ENCODE measurements at regions not wholly inside any gene's neighbourhood (a gene's known extent, or its start where the extent isn't known, plus 50 kb on each side); places are given as distances from the start of the nearest gene placed in this dataset.

DNA sequence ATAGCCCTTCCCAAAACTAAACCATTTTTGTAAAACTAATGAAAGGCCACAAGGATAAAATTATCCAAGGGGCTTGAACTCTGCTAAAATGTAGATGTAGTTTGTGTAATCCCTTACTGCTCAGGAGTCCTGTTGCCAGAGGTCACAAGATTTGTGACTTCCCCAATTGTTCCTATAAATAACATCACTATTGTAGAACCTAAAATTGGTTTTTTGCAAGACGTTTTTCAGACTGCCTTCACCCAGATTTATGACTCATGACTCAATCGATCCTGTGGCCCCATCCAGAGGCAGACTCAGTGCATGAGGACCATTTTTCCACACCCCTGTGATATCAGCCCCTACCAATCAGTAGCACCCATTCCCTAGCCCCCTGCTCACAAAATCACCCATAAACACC is 61.5 kb upstream of the RASSF8 start:
- TF ChIP-seq, protein P1, sequence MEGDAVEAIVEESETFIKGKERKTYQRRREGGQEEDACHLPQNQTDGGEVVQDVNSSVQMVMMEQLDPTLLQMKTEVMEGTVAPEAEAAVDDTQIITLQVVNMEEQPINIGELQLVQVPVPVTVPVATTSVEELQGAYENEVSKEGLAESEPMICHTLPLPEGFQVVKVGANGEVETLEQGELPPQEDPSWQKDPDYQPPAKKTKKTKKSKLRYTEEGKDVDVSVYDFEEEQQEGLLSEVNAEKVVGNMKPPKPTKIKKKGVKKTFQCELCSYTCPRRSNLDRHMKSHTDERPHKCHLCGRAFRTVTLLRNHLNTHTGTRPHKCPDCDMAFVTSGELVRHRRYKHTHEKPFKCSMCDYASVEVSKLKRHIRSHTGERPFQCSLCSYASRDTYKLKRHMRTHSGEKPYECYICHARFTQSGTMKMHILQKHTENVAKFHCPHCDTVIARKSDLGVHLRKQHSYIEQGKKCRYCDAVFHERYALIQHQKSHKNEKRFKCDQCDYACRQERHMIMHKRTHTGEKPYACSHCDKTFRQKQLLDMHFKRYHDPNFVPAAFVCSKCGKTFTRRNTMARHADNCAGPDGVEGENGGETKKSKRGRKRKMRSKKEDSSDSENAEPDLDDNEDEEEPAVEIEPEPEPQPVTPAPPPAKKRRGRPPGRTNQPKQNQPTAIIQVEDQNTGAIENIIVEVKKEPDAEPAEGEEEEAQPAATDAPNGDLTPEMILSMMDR (IDR thresholded peaks at IDR 0.05), result no peak
- Histone ChIP-seq H3K27ac (no peak overlapping the region), H3K4me3 (no peak overlapping the region), H3K36me3 (no peaks in the 10 kb centered on the region), H3K4me1 (no peaks in the 10 kb centered on the region), H3K27me3 (no peaks in the 10 kb centered on the region), H3K9me3 (peaks cover 0 to 17% of the 10 kb centered on the region in 2 donors)
- no peak for DNase-seq (ENCODE audit: low spot score)

DNA sequence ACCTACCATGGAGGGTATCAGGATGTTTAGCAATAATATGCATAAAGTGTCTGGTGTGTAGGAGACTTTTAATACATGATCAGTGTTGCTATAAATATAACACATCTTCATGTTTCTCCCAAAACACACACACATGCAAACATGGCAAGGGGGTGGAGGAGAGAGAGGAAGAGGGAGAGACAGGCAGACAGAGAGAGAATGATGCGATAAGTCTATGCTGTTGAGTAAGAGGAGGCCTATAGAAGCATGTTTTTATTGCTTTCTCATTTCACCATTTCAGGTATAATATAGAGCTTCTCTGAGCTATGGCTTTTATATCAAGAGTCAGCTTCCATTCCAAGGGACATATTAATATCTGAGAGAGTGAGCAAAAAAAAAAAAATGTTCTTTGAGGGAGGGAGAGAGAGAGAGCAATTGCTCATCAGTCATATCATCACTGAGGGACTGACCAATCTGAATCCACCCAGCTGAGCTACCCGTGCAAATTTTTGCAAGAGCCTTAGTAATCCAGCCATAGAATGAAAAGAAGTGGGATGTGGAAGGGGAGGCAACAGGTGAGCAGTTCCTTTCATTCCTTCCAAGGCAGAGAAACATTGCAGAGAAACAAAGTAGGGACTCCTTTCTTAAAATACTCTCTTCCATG is 54.8 kb upstream of the RASSF8 start:
- no peak for DNase-seq (ENCODE audit: low spot score)
- no peak overlapping the region for H3K4me3 ChIP-seq
- TF ChIP-seq, protein P1 (IDR thresholded peaks at IDR 0.05), result no peak
- no peaks in the 10 kb centered on the region for H3K36me3 ChIP-seq
- H3K27me3 ChIP-seq, result no peaks in the 10 kb centered on the region
- H3K27ac ChIP-seq, result no peak overlapping the region
- H3K4me1 ChIP-seq, result no peaks in the 10 kb centered on the region
- no peaks in the 10 kb centered on the region for H3K9me3 ChIP-seq

DNA sequence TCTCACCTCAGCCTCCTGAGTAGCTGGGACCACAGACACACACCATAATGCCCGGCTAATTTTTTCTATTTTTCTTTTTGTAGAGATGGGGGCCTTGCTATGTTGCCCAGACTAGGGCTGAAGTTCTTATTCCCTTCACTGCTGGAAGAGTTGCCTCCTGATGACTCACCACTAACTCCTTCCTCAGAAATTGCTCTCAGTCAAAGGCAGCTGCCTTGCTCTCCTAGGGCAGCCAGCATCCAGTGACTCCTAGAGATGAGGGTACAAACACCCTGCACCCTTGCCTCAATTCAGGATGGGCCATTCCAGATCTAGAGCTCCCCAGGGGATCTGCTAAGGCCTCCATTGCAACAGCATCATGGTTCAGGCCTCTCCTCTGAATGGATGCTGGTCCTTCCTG is 54.0 kb upstream of the RASSF8 start:
- no peaks in the 10 kb centered on the region for H3K4me1 ChIP-seq
- no peak overlapping the region for H3K27ac ChIP-seq
- H3K9me3 ChIP-seq, result no peaks in the 10 kb centered on the region
- H3K36me3 ChIP-seq, result no peaks in the 10 kb centered on the region
- H3K27me3 ChIP-seq, result no peaks in the 10 kb centered on the region
- TF ChIP-seq, protein P1 (IDR thresholded peaks at IDR 0.05), result no peak
- DNase-seq (ENCODE audit: low spot score), result no peak
- H3K4me3 ChIP-seq, result no peak overlapping the region

DNA sequence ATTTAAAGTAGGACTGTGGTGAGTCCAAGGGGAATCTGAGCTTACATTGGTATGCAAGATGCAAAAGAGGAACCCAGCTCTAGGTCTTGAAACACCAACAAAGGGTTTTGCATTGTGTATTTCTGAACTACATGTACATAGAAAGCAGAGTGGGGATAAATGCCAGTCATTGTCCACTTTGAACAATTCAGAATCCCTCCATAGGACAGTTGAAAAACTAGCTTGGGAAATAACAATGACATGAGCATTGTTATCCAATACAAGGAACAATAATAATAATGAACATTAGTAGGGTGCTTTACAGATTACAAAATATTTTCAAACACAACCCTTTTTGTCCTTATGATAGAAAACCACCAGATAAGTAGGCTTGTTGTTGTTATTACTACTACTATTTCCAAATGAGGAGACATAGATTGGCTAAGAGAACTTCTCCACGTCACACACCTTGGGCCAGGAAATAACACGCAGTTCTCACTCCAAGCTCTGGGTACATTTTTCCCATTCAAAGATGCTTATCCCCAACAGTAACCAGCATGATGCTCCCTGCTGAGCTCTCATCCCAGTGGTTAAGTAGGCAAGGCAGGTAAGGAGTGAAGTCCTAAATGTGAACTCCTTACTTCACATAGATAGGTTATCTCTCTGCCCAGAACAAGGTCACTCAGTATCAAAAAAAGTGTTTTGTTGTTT is 51.7 kb upstream of the RASSF8 start:
- TF ChIP-seq, protein P1 (IDR thresholded peaks at IDR 0.05), result no peak
- DNase-seq (ENCODE audit: low spot score), result no peak
- Histone ChIP-seq H3K36me3 (no peaks in the 10 kb centered on the region), H3K27me3 (no peaks in the 10 kb centered on the region), H3K4me3 (no peak overlapping the region), H3K4me1 (no peaks in the 10 kb centered on the region), H3K9me3 (no peaks in the 10 kb centered on the region), H3K27ac (no peak overlapping the region)

Small RNAs in the stretch of these regions (microRNA-seq; reads per million reads assigned to microRNA genes)
- 0 reads per million in 2 donors for gene MIR4302 (ENCODE audit: borderline number of aligned reads in 2 of 2, borderline replicate concordance in 1 of 2)
